Mesodermal cell (in vitro differentiated cells): ENCODE measurements at regions not wholly inside any gene's neighbourhood (a gene's known extent, or its start where the extent isn't known, plus 50 kb on each side); places are given as distances from the start of the nearest gene placed in this dataset.

Source experiments
- H3K27ac ChIP-seq: 2 replicates; pipeline ENCODE4 v1.7.0; 2013; ENCODE audit warnings: mild to moderate bottlenecking, low read depth, low read length, moderate library complexity; ENCODE audit not compliant: severe bottlenecking
- H3K36me3 ChIP-seq: 2 replicates; pipeline ENCODE4 v1.7.1; 2013; ENCODE audit warnings: mild to moderate bottlenecking, low read length, moderate library complexity; ENCODE audit not compliant: control insufficient read depth, insufficient read depth
- H3K4me1 ChIP-seq: one replicate; pipeline ENCODE4 v1.7.1; 2013; ENCODE audit warnings: mild to moderate bottlenecking, low read length; ENCODE audit not compliant: insufficient read depth, control insufficient read depth, poor library complexity, severe bottlenecking
- H3K4me3 ChIP-seq: 2 replicates; pipeline ENCODE4 v1.7.0; 2013; ENCODE audit warnings: low read length, control low read depth, mild to moderate bottlenecking; ENCODE audit not compliant: insufficient read depth, poor library complexity, severe bottlenecking; ENCODE audit errors: extremely low read depth
- H3K9me3 ChIP-seq: 2 replicates; pipeline ENCODE4 v1.7.1; 2013; ENCODE audit warnings: mild to moderate bottlenecking, low read length, moderate library complexity; ENCODE audit not compliant: control insufficient read depth
- WGBS, 2 experiments: methylation state at CpG; one replicate each; pipeline ENCODE4 v1.1.5; 2013; ENCODE audit warnings: missing lambda C conversion rate in 2 of 2; ENCODE audit not compliant: insufficient coverage in 2 of 2; 5-methylcytosine and 5-hydroxymethylcytosine counted together

DNA sequence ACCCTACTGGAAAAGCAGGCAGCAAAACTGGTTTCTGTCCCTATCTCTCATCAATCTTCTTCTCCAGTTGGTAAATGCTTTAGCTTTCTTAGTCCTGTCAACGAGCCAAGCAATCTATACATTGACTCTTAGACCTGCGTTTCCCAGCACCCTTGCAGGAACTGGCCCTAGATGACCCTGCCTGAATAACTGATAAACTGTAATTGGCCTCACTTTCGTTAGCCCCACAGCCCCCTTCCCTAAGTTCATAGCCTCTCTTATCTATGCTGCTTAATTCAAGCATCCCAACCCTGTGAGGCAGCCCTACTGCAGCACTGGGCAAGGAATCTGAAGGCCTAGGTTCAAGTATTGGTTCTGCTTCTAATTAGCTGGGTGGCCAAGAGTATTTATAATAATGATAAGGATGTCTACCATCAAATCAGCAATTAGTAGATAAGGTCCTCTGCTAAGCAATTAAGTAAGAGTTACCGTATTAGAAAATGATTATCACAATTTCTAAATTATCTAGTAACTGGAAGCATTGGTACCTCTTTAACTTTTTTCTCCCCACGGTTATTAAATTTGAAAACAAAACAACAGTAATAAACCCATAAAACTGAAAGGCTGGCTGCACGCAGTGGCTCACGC, 86.4 kb upstream of the RMDN2 start:
- H3K4me1 ChIP-seq: peaks cover 6% of the 10 kb centered on the region
- no peak overlapping the region for H3K27ac ChIP-seq
- H3K36me3 ChIP-seq: no peaks in the 10 kb centered on the region
- H3K4me3 ChIP-seq: no peak overlapping the region
- H3K9me3 ChIP-seq: no peaks in the 10 kb centered on the region
- 64 to 72% methylated on average over 4 to 6 of the region's 7 CpGs for WGBS, 2 experiments

DNA sequence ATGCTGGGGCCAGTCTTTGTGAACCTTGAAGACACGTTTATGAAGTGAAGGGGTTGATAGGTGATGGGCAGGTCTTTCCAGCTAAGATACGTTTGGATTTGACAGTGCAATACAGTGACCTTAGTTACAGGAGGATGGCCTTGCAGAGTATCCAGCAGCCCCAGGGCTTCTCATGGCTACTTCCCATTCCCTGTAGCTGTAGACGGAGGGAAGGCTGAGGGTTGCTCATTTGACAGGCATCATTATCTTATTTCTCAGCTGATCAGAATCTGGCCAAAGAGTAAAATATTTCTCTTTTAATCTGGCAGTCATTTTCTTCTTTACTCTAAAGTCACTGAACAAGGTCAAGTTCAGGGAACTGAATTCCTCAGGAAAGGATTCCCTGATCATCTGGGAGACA, 85.1 kb upstream of the RMDN2 start:
- H3K27ac ChIP-seq: no peak overlapping the region
- 85 to 97% methylated on average over 3 of the region's 3 CpGs for WGBS, 2 experiments
- no peaks in the 10 kb centered on the region for H3K36me3 ChIP-seq

DNA sequence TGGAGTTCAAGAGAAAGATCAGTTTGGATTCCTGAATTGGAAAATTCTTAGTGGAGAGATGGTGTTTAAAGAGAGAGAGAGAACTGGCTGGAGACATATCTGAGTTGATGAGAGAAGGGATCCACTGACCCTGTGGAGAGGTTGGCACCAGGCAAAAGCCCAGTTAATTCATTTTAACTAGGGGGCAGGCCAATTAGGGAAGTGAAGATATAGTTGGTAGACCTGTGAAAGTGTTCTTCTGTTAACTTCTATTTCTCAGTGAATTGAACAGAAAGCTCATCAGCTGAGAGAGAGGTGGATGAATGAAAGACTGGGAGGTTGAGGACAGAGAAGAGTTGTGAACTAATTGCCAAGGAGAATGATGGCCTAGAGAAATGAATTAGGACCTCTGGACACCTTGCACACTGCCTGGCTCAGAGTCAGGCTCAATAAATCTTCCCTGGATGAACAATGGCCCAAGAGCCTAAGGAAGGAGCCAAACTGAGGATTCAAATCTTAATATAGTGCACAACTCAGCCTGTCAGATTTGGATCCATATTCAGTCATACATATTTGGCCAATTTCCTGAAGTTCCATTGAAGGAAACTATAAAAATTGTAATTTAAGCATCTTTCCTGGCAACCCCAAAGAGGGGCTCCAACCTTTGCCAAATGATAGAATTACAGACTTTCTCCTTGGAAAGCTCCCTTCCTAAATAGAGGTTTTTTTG, 82.2 kb upstream of the RMDN2 start:
- no peaks in the 10 kb centered on the region for H3K9me3 ChIP-seq
- H3K4me1 ChIP-seq: peaks cover under 1% of the 10 kb centered on the region
- H3K27ac ChIP-seq: no peak overlapping the region
- no peak overlapping the region for H3K4me3 ChIP-seq
- H3K36me3 ChIP-seq: no peaks in the 10 kb centered on the region

More for the DNA sequence above, 85.1 kb upstream of the RMDN2 start:
- H3K9me3 ChIP-seq: no peaks in the 10 kb centered on the region
- H3K4me3 ChIP-seq: no peak overlapping the region
- H3K4me1 ChIP-seq: peaks cover 6% of the 10 kb centered on the region

DNA sequence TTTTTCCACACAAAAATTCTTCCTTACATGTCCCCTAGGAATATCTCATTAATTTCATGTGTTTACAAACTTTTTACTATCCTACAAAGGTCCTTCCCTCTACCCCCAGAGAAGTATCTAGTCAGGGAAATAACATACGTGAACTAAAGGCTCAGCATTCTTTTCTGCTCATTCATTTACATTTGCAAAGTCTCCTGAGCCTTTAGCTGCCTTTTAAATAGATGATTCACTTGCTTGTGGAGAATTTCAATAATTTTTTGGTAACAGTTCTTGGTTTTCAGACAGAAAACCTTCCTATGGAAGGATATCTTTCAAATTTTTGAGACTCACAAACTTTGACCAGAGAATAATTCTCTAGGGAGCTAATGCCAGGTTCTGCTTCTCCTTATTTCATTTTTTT, 81.5 kb upstream of the RMDN2 start:
- no peaks in the 10 kb centered on the region for H3K4me1 ChIP-seq
- H3K27ac ChIP-seq: no peak overlapping the region
- no peaks in the 10 kb centered on the region for H3K36me3 ChIP-seq
- WGBS, 2 experiments: no CpG with 5 or more reads among the region's 1 CpG
- H3K4me3 ChIP-seq: no peak overlapping the region
- H3K9me3 ChIP-seq: no peaks in the 10 kb centered on the region

DNA sequence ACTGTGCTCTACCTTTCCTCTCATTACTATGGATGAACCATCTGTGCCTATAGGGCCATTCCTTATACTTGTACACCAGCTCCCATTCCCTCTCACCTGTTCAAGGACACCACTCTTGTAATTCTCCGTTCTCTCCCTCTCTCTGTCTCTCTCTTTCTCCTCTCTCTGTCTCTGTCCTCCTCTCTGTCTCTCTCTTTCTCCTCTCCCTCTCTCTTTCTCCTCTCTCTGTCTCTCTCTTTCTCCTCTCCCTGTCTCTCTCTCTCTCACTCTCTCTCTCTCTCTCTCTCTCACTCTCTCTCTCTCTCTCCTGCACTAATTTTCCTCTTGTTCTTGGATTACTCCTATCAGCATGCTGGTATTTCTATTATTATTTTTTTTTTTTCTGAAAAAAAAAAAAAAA, 78.9 kb upstream of the RMDN2 start:
- H3K4me3 ChIP-seq: no peak overlapping the region
- no peaks in the 10 kb centered on the region for H3K4me1 ChIP-seq
- no peaks in the 10 kb centered on the region for H3K9me3 ChIP-seq
- H3K27ac ChIP-seq: no peak overlapping the region
- WGBS, 2 experiments: 0% methylated on average over 1 of the region's 1 CpG
- H3K36me3 ChIP-seq: no peaks in the 10 kb centered on the region

DNA sequence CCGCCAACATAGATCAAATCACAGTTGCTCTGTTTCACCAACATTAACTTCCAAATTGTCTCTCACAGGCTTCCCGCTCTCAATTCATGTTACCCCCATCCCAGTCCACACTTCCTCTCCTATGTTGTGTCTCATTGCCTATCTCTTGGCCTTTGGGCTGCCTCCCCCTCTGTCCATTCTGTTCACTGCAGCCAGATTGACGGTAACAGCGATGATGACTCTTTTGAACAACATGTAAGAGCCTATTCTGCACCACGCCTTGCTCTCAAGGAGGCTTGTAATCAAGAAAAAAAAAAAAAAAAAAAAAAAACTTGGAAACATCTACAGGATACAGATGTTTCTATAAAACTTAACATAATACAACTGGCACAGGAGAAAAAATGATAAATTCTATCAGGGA, 77.3 kb upstream of the RMDN2 start:
- Histone ChIP-seq H3K4me3 (no peak overlapping the region), H3K9me3 (no peaks in the 10 kb centered on the region), H3K27ac (no peak overlapping the region), H3K4me1 (peaks cover 4% of the 10 kb centered on the region), H3K36me3 (no peaks in the 10 kb centered on the region)
- 91 to 100% methylated on average over 2 to 3 of the region's 5 CpGs for WGBS, 2 experiments

DNA sequence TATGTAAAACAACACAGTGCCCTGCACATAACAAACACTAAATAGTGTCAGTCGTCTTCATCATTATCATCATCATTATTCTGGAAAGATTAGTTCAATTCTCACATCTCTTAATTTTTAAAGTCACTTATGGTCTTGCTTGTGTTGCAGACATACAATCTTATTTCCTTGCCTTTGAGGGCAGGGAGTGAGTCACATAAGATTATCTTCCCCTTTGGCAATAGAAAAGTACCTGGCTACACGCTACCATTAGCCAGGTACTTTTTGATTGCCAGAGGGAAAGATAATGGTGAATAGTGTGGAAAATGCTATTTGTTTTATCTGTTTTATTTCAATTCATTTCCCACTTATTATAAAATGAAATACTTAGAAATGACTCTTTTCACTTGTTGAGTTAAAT, 76.6 kb upstream of the RMDN2 start:
- 88 to 100% methylated on average over 1 of the region's 2 CpGs for WGBS, 2 experiments

DNA sequence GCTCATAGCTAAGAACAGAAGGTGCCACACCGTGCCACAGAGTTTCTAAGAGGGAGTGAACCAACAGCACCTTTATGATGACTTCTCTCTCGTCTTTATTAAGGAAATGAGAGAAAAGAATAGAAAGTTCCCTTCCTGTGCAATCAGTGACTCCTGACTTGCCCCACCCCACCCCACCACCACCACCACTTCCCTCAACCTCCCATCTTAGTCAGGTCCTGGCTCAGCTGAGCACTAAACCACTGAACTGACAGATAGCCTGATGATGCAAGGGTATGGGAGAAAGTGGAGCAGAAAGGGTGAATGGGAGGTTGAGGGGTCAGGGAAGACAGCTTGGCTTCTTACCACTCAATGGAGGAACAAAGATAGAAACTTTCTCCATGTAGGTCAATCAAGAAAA, 75.2 kb upstream of the RMDN2 start:
- H3K36me3 ChIP-seq: no peaks in the 10 kb centered on the region
- H3K4me1 ChIP-seq: peaks cover 4% of the 10 kb centered on the region
- H3K27ac ChIP-seq: no peak overlapping the region
- no CpG with 5 or more reads among the region's 2 CpGs for WGBS, 2 experiments
- H3K4me3 ChIP-seq: no peak overlapping the region
- no peaks in the 10 kb centered on the region for H3K9me3 ChIP-seq

More for the DNA sequence above, 76.6 kb upstream of the RMDN2 start:
- H3K27ac ChIP-seq: no peak overlapping the region
- H3K4me3 ChIP-seq: no peak overlapping the region
- no peaks in the 10 kb centered on the region for H3K36me3 ChIP-seq
- no peaks in the 10 kb centered on the region for H3K9me3 ChIP-seq
- peaks cover 4% of the 10 kb centered on the region for H3K4me1 ChIP-seq

DNA sequence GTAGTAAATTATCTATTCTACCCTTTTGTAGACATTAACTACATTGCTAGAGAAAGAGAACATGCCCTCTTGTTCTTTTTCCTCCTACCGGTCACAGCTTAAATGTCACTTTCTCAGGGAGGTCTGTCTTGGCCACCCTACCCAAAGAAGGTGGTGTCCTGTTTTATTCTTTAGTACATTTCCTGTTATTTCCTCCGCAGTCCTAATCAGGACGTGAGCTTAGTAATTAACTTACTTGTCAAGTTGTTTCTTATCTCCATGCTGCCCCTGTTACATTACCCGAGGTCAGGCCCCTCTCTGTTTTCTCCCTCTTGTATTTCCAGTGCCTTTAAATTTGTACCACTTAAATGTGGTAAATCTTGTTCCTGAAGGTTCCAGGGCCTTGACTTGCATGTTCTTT, 73.7 kb upstream of the RMDN2 start:
- no peaks in the 10 kb centered on the region for H3K36me3 ChIP-seq
- no peaks in the 10 kb centered on the region for H3K9me3 ChIP-seq
- no peak overlapping the region for H3K27ac ChIP-seq
- peaks cover 4% of the 10 kb centered on the region for H3K4me1 ChIP-seq
- 60 to 63% methylated on average over 1 to 3 of the region's 4 CpGs for WGBS, 2 experiments
- H3K4me3 ChIP-seq: no peak overlapping the region

DNA sequence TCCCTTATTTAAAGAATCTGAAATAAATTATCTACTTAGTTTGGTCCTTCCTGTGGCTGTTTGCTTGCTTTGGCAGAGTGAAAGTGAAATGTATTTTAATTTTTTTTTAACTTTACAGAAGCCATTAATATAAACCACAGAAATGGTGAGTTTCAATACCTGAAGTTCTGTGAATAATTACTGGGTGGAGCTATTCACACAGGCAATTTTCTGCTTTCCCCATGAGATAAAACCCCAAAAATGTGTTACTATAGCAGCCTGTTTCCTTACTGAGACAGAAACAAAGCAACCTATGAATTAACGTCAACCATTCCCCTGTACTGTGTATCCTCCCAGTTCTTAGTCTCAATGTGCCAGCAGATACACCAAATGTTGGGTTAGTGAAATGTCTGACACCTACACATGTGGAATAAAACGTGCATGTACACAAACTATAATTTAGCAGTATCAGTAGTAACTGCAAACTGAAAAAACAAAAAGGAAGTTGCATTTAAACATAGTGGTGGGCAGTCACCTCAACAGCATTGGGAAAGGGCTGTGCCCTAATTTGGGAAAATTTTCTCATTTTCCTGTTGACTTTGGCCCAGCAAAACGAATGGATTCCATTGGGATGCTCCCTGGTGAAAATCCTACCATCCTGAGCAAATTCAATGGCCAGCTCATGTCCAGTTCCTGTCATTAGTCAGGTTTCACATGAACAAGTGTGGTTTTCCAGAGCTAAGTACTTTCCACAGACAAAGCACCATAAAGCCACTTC, 73.1 kb upstream of the RMDN2 start:
- Histone ChIP-seq H3K36me3 (no peaks in the 10 kb centered on the region), H3K27ac (no peak overlapping the region), H3K4me1 (peaks cover 4% of the 10 kb centered on the region), H3K4me3 (no peak overlapping the region), H3K9me3 (no peaks in the 10 kb centered on the region)
- WGBS, 2 experiments: 79 to 85% methylated on average over 1 of the region's 3 CpGs

DNA sequence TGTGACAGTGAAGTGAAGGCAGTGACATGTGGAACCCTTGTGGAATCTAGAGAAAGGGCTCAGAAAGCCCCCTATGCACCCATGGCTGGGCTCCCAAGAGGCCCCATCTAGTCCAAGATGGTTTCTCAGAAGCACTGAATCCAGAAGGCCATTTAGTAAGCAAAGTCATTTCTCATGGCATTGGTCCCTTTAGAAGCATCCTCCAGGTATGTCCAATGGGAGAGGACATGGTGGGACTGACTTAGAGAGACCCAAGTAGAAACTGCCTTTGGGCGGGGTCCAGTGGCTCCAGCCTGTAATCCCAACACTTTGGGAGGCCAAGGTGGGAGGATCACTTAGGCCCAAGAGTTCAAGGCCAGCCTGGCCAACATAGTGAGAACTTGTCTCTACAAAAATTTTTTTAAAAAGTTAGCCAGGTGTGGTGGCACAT, 72.5 kb upstream of the RMDN2 start:
- Histone ChIP-seq H3K27ac (no peak overlapping the region), H3K9me3 (no peaks in the 10 kb centered on the region), H3K36me3 (no peaks in the 10 kb centered on the region), H3K4me1 (peaks cover 4% of the 10 kb centered on the region), H3K4me3 (no peak overlapping the region)
- 89 to 100% methylated on average over 1 of the region's 1 CpG for WGBS, 2 experiments
